ENCODE measurements at regions not wholly inside any gene's neighbourhood (a gene's known extent, or its start where the extent isn't known, plus 50 kb on each side); places are given as distances from the start of the nearest gene placed in this dataset.

DNA sequence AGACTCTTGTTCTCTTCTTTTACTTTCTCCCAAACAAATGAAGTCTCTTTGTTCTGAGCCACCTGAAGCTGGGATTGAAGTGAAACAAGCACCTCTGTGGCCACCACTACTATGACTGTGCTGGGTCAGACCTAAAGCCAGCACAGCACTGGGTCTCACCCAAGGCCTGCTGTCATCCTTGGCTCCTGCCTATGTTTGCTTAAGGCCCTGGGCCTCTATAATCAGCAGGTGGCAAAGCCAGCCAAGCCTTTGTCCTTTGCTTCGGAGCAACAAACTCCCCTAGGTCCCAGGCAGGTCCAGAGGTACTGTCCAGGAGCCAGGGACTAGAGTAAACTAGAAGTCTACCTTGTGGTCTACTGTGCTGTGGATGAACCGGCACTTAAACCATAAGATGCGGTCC lies 220.6 kb upstream of the ARSJ start:
- TF ChIP-seq, protein P1, sequence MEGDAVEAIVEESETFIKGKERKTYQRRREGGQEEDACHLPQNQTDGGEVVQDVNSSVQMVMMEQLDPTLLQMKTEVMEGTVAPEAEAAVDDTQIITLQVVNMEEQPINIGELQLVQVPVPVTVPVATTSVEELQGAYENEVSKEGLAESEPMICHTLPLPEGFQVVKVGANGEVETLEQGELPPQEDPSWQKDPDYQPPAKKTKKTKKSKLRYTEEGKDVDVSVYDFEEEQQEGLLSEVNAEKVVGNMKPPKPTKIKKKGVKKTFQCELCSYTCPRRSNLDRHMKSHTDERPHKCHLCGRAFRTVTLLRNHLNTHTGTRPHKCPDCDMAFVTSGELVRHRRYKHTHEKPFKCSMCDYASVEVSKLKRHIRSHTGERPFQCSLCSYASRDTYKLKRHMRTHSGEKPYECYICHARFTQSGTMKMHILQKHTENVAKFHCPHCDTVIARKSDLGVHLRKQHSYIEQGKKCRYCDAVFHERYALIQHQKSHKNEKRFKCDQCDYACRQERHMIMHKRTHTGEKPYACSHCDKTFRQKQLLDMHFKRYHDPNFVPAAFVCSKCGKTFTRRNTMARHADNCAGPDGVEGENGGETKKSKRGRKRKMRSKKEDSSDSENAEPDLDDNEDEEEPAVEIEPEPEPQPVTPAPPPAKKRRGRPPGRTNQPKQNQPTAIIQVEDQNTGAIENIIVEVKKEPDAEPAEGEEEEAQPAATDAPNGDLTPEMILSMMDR (IDR thresholded peaks at IDR 0.05), result no peak
- TF ChIP-seq POLR2A (IDR thresholded peaks at IDR 0.05), result no peak

Measured in adrenal gland (tissue), 5 donors.